Endothelial cell of umbilical vein (primary cell): ENCODE measurements at regions not wholly inside any gene's neighbourhood (a gene's known extent, or its start where the extent isn't known, plus 50 kb on each side); places are given as distances from the start of the nearest gene placed in this dataset.

ENCODE experiments used
- BruUV-seq: library from RNA; stranded (reverse); fragments of 400-500 nt; replicated peaks from 2 replicates; lab custom pipeline; 2021; lab: Mats Ljungman, UMichigan
- CTCF ChIA-PET: fragments of 300-600, 350-600 bp; sonication (Branson Sonifier 250); formaldehyde crosslinking; loops from one replicate; lab custom pipeline; 2021; ENCODE audit warnings: antibody characterized with exemption, inconsistent platforms; lab: Charles Lee
- POLR2A ChIA-PET: fragments of 300-600, 350-600 bp; sonication (Branson Sonifier 250); formaldehyde crosslinking; loops from one replicate; lab custom pipeline; 2021; ENCODE audit warnings: antibody characterized with exemption, inconsistent platforms; lab: Charles Lee
- DNase-seq: peaks from one replicate; pipeline ENCODE4 v3.0.0-alpha.2; 2011; ENCODE audit warnings: low read depth, low spot score
- FAIRE-seq: peaks from 2 replicates; lab custom pipeline; 2011; peaks lifted over from hg19 to GRCh38; lab: Jason Lieb, UNC
- H2AFZ ChIP-seq: 2 replicates; pipeline ENCODE4 v1.6.0; 2012; ENCODE audit warnings: low read depth, low read length, control low read depth, inconsistent platforms
- H3K27ac ChIP-seq: 2 replicates; pipeline ENCODE4 v1.5.1; 2011; ENCODE audit warnings: low read depth, mild to moderate bottlenecking, control low read depth, low read length, moderate library complexity; ENCODE audit not compliant: insufficient read depth
- H3K27me3 ChIP-seq, 2 experiments: 2 replicates each; pipeline versions ENCODE4 v1.6.0 to v1.6.1; 2011; ENCODE audit warnings: low read length in 2 of 2, mixed read lengths in 1 of 2; ENCODE audit not compliant: control insufficient read depth in 2 of 2, insufficient read depth in 2 of 2
- H3K36me3 ChIP-seq, 2 experiments: 2 replicates in 1 of 2; 3 replicates in 1 of 2; pipeline ENCODE4 v1.5.1; 2011; ENCODE audit warnings: low read length in 2 of 2, mild to moderate bottlenecking in 1 of 2, moderate library complexity in 1 of 2; ENCODE audit not compliant: control insufficient read depth in 2 of 2, insufficient read depth in 2 of 2; ENCODE audit errors: extremely low read depth in 1 of 2
- H3K4me1 ChIP-seq: 3 replicates; pipeline ENCODE4 v1.5.1; 2011; ENCODE audit warnings: mild to moderate bottlenecking, low read length; ENCODE audit not compliant: control insufficient read depth, insufficient read depth; ENCODE audit errors: extremely low read depth
- H3K4me2 ChIP-seq: 2 replicates; pipeline ENCODE4 v1.6.1; 2011; ENCODE audit warnings: low read length, control low read depth, mixed read lengths; ENCODE audit not compliant: insufficient read depth
- H3K4me3 ChIP-seq, 3 experiments: fragments of 200-600 bp in 1 of 3; sonication (generic), shearing (Covaris generic) in 1 of 3; replicated peaks in 1 of 3; 2 replicates each; pipeline ENCODE4 v1.5.1; 2011 to 2016; ENCODE audit warnings: control low read depth in 3 of 3, low read length in 3 of 3, mild to moderate bottlenecking in 2 of 3, inconsistent platforms in 1 of 3, low read depth in 1 of 3, moderate library complexity in 1 of 3; ENCODE audit not compliant: insufficient read depth in 1 of 3
- H3K79me2 ChIP-seq: 2 replicates; pipeline ENCODE4 v1.6.0; 2012; ENCODE audit warnings: low read length, inconsistent platforms; ENCODE audit not compliant: control insufficient read depth, insufficient read depth
- H3K9ac ChIP-seq: replicated peaks from 2 replicates; pipeline ENCODE3; 2011; ENCODE audit warnings: low read length, control low read depth; ENCODE audit not compliant: insufficient read depth; ENCODE audit errors: extremely low read depth
- H3K9me1 ChIP-seq: replicated peaks from 3 replicates; pipeline ENCODE4 v1.6.0; 2011; ENCODE audit warnings: mild to moderate bottlenecking, low read length; ENCODE audit not compliant: control insufficient read depth, insufficient read depth; ENCODE audit errors: extremely low read depth
- H3K9me3 ChIP-seq: replicated peaks from 2 replicates; pipeline ENCODE4 v1.5.1; 2012; ENCODE audit warnings: low read length, inconsistent platforms; ENCODE audit not compliant: control insufficient read depth, insufficient read depth
- H4K20me1 ChIP-seq: replicated peaks from 2 replicates; pipeline ENCODE3; 2011; ENCODE audit warnings: mild to moderate bottlenecking, low read length; ENCODE audit not compliant: control insufficient read depth, insufficient read depth; ENCODE audit errors: extremely low read depth
- CTCF ChIP-seq, 2 donors: IDR thresholded peaks; 1 replicate in 1 of 2; 2 replicates in 1 of 2; pipeline ENCODE4 v1.5.1; 2011; ENCODE audit warnings: low read length in 2 of 2, mild to moderate bottlenecking in 2 of 2, moderate library complexity in 2 of 2, control low read depth in 1 of 2, inconsistent platforms in 1 of 2, low read depth in 1 of 2; ENCODE audit not compliant: insufficient read depth in 1 of 2; ENCODE audit errors: extremely low read depth in 1 of 2
- EZH2 ChIP-seq: IDR thresholded peaks from 2 replicates; pipeline ENCODE4 v1.6.1; 2012; ENCODE audit warnings: borderline replicate concordance, low read depth, mild to moderate bottlenecking, moderate library complexity, low read length, inconsistent platforms; ENCODE audit not compliant: severe bottlenecking
- FOS ChIP-seq: IDR thresholded peaks from 2 replicates; pipeline ENCODE4 v1.6.1; 2011; ENCODE audit warnings: mild to moderate bottlenecking, low read length, moderate library complexity, borderline replicate concordance; ENCODE audit not compliant: insufficient read depth
- GATA2 ChIP-seq: IDR thresholded peaks from 2 replicates; pipeline ENCODE4 v1.7.0; 2011; ENCODE audit warnings: low read depth, mild to moderate bottlenecking, moderate library complexity, mixed read lengths, low read length; ENCODE audit not compliant: insufficient read length, insufficient read depth
- JUN ChIP-seq: IDR thresholded peaks from 2 replicates; pipeline ENCODE4 v1.6.1; 2011; ENCODE audit warnings: borderline replicate concordance, low read depth; ENCODE audit not compliant: insufficient read length, insufficient read depth
- MAX ChIP-seq: IDR thresholded peaks from 2 replicates; pipeline ENCODE4 v1.6.1; 2011; ENCODE audit not compliant: insufficient read depth, insufficient read length
- MYC ChIP-seq: IDR thresholded peaks from one replicate; pipeline ENCODE4 v1.6.1; 2011; ENCODE audit warnings: mild to moderate bottlenecking, low read depth, low read length
- POLR2A ChIP-seq: IDR thresholded peaks from 2 replicates; pipeline ENCODE4 v1.6.1; 2012; ENCODE audit warnings: low read depth, mild to moderate bottlenecking, control low read depth, low read length
- POLR2AphosphoS5 ChIP-seq: IDR thresholded peaks from 2 replicates; pipeline ENCODE4 v1.6.1; 2012; ENCODE audit warnings: low read depth, mild to moderate bottlenecking, control low read depth, low read length, moderate library complexity; ENCODE audit not compliant: insufficient read depth
- dilution Hi-C: fragments of 300-500 bp; cut with MboI; formaldehyde crosslinking; loops from one replicate; pipeline ENCODE4 v1.15.0; 2019; ENCODE audit warnings: low sequenced_read_pairs; ENCODE audit not compliant: extremely low pct_ligation_motif_present
- intact Hi-C: fragments of 100-400 bp; cut with micrococcal nuclease; formaldehyde crosslinking; loops from one replicate; pipeline ENCODE4 v1.10.0; 2022

- TF ChIP-seq EZH2 (no peak), FOS (no peak), POLR2AphosphoS5 (no peak), CTCF (IDR thresholded peaks at IDR 0.05; ENCODE audit: extremely low read depth in 1 of 2, insufficient read depth in 1 of 2, low read depth in 1 of 2, low read length in 2 of 2) (no peak), GATA2 (no peak), MYC (no peak), POLR2A (no peak), MAX (no peak), JUN (no peak)
- CTCF ChIA-PET: no interaction called here
- DNase-seq: no peak
- intact Hi-C loops: no loop called here
- dilution Hi-C loops: no loop called here
- Histone ChIP-seq H3K4me3 (no peak overlapping the region), H3K27me3 (no peaks in the 10 kb centered on the region), H3K9me3 (peaks cover 6% of the 10 kb centered on the region), H2AFZ (no peak overlapping the region), H4K20me1 (no peaks in the 10 kb centered on the region), H3K4me2 (no peak overlapping the region), H3K9me1 (no peaks in the 10 kb centered on the region), H3K9ac (no peak overlapping the region), H3K36me3 (no peaks in the 10 kb centered on the region), H3K79me2 (no peaks in the 10 kb centered on the region), H3K4me1 (no peaks in the 10 kb centered on the region), H3K27ac (no peak overlapping the region)
- no peak for FAIRE-seq
- POLR2A ChIA-PET: no interaction called here
- BruUV-seq: no TSS peak
Observed at GRCh38 chr2:126322342-126322741, 333.6 kb upstream of the GYPC start.
